ENCODE measurements at regions not wholly inside any gene's neighbourhood (a gene's known extent, or its start where the extent isn't known, plus 50 kb on each side); places are given as distances from the start of the nearest gene placed in this dataset.

- TF ChIP-seq SP1 (IDR thresholded peaks at IDR 0.05) (no peak), TARDBP (IDR thresholded peaks at IDR 0.05) (no peak), FOXK2 (IDR thresholded peaks at IDR 0.05) (no peak), CTBP1 (IDR thresholded peaks at IDR 0.05; ENCODE audit: borderline replicate concordance) (no peak), FOXM1 (IDR thresholded peaks at IDR 0.05; ENCODE audit: borderline replicate concordance) (no peak), PKNOX1 (IDR thresholded peaks at IDR 0.05) (no peak), BHLHE40 (IDR thresholded peaks at IDR 0.05; ENCODE audit: borderline replicate concordance) (no peak), FOXA1 (IDR thresholded peaks at IDR 0.05) (no peak), LEF1 (IDR thresholded peaks at IDR 0.05; ENCODE audit: borderline replicate concordance) (no peak), SUZ12 (IDR thresholded peaks at IDR 0.05) (no peak), L3MBTL2 (conservative IDR thresholded peaks at IDR 0.05) (no peak)
Observed at GRCh38 chr2:196480653-196481323, 158.7 kb upstream of the CCDC150 start.

All from HEK293T (cell line).